HepG2 (cell line): ENCODE measurements at regions not wholly inside any gene's neighbourhood (a gene's known extent, or its start where the extent isn't known, plus 50 kb on each side); places are given as distances from the start of the nearest gene placed in this dataset.

Experiments used
- BORCS8-MEF2B ChIP-seq: sonication (generic); formaldehyde crosslinking; IDR thresholded peaks from 2 replicates; pipeline ENCODE4 v1.8.0; 2022; ENCODE audit warnings: mild to moderate bottlenecking, missing genetic modification reagents
- CCAR2 ChIP-seq: fragments of 200-400 bp; formaldehyde crosslinking; optimal IDR thresholded peaks from 2 replicates; pipeline ENCODE3; 2018; ENCODE audit warnings: low read depth, mild to moderate bottlenecking, low read length, moderate library complexity
- CHCHD3 ChIP-seq: sonication (generic); formaldehyde crosslinking; IDR thresholded peaks from 2 replicates; pipeline ENCODE4 v1.8.0; 2022; ENCODE audit warnings: mild to moderate bottlenecking, missing genetic modification reagents, moderate library complexity
- DBP ChIP-seq: sonication (generic); formaldehyde crosslinking; IDR thresholded peaks from 2 replicates; pipeline ENCODE4 v1.4.0; 2020; ENCODE audit warnings: missing genetic modification reagents; ENCODE audit errors: not compliant biosample characterization
- HNRNPUL1 ChIP-seq: fragments of 200-400 bp; formaldehyde crosslinking; IDR thresholded peaks from 2 replicates; pipeline ENCODE4 v1.6.1; 2017; ENCODE audit warnings: low read depth, mild to moderate bottlenecking, low read length, moderate library complexity
- MLLT10 ChIP-seq: sonication (generic); formaldehyde crosslinking; IDR thresholded peaks from 2 replicates; pipeline ENCODE4 v1.4.0; 2020; ENCODE audit warnings: missing genetic modification reagents
- NFIB ChIP-seq: sonication (generic); formaldehyde crosslinking; IDR thresholded peaks from 2 replicates; pipeline ENCODE4 v1.9.0; 2021; ENCODE audit warnings: missing genetic modification reagents, mild to moderate bottlenecking, borderline replicate concordance
- POLR2AphosphoS5 ChIP-seq: IDR thresholded peaks from 2 replicates; pipeline ENCODE4 v1.6.1; 2012; ENCODE audit warnings: low read depth, low read length
- PRMT3 ChIP-seq: sonication (generic); formaldehyde crosslinking; IDR thresholded peaks from 2 replicates; pipeline ENCODE4 v1.8.1; 2022; ENCODE audit warnings: low read depth, mild to moderate bottlenecking, moderate library complexity, missing genetic modification reagents, borderline replicate concordance
- RAD51 ChIP-seq: fragments of 450-650 bp; IDR thresholded peaks from 2 replicates; pipeline ENCODE4 v1.6.1; 2016; ENCODE audit warnings: borderline replicate concordance
- REPIN1 ChIP-seq: sonication (generic); formaldehyde crosslinking; IDR thresholded peaks from 2 replicates; pipeline ENCODE4 v1.8.0; 2022; ENCODE audit warnings: missing genetic modification reagents, low read depth, mild to moderate bottlenecking, borderline replicate concordance
- TP53 ChIP-seq: sonication (generic); formaldehyde crosslinking; conservative IDR thresholded peaks from 2 replicates; pipeline ENCODE4 v1.4.0; 2020; ENCODE audit warnings: missing genetic modification reagents
- ZMYM2 ChIP-seq: sonication (generic); formaldehyde crosslinking; IDR thresholded peaks from 2 replicates; pipeline ENCODE4 v1.8.0; 2022; ENCODE audit warnings: mild to moderate bottlenecking, missing genetic modification reagents
- ZNF124 ChIP-seq: sonication (generic); formaldehyde crosslinking; IDR thresholded peaks from 2 replicates; pipeline ENCODE4 v1.4.0; 2020; ENCODE audit warnings: missing genetic modification reagents
- ZNF275 ChIP-seq: sonication (generic); formaldehyde crosslinking; IDR thresholded peaks from 2 replicates; pipeline ENCODE4 v1.8.0; 2022; ENCODE audit warnings: missing genetic modification reagents, mild to moderate bottlenecking, inconsistent platforms, borderline replicate concordance
- ZNF30 ChIP-seq: sonication (generic); formaldehyde crosslinking; IDR thresholded peaks from 2 replicates; pipeline ENCODE4 v1.5.0; 2020; ENCODE audit warnings: mild to moderate bottlenecking, missing genetic modification reagents
- ZNF343 ChIP-seq: sonication (generic); formaldehyde crosslinking; IDR thresholded peaks from 2 replicates; pipeline ENCODE4 v1.4.0; 2020; ENCODE audit warnings: mild to moderate bottlenecking, missing genetic modification reagents
- ZNF382 ChIP-seq: sonication (generic); formaldehyde crosslinking; IDR thresholded peaks from 2 replicates; pipeline ENCODE4 v1.5.0; 2020; ENCODE audit warnings: missing genetic modification reagents, mild to moderate bottlenecking, borderline replicate concordance
- ZNF678 ChIP-seq: sonication (generic); formaldehyde crosslinking; IDR thresholded peaks from 2 replicates; pipeline ENCODE4 v1.4.0; 2020; ENCODE audit warnings: mild to moderate bottlenecking, missing genetic modification reagents
- ZNF709 ChIP-seq: sonication (generic); formaldehyde crosslinking; IDR thresholded peaks from 2 replicates; pipeline ENCODE4 v1.5.0; 2020; ENCODE audit warnings: mild to moderate bottlenecking, missing genetic modification reagents
- ZSCAN21 ChIP-seq: sonication (generic); formaldehyde crosslinking; IDR thresholded peaks from 2 replicates; pipeline ENCODE4 v1.8.0; 2022; ENCODE audit warnings: mild to moderate bottlenecking, missing genetic modification reagents, moderate library complexity, borderline replicate concordance
- TF ChIP-seq, protein P1 (sequence below), 2 experiments: IDR thresholded peaks; 2 replicates each; pipeline ENCODE4 v1.6.1; 2011 to 2012; ENCODE audit warnings: low read length in 2 of 2, borderline replicate concordance in 1 of 2, low read depth in 1 of 2, mild to moderate bottlenecking in 1 of 2, moderate library complexity in 1 of 2
- TF ChIP-seq, protein P2 (sequence below): sonication (generic); formaldehyde crosslinking; IDR thresholded peaks from 2 replicates; pipeline ENCODE4 v1.5.0; 2020; ENCODE audit warnings: missing genetic modification reagents, mild to moderate bottlenecking, borderline replicate concordance

DNA sequence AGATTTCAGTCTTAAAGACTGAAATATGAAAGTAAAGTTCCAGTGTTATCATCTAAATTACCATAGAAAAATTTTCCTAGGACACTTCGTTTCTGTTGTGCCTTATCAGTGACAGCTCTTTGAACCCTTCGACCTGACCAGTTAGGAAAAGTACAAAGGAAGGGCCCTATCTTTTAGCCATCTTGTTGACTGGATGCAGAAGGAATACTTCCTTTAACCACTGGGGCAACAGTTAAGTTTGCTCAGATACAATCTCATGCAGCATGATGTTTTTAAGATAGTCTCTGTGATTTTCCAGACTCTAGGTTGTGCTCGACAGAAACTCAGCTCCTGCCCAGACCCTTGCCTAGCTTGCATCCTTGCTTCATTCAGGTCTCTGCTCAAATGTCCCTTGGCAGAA lies 210.5 kb upstream of the RPS6KA3 start (continued):
- TF ChIP-seq CHCHD3 (CRISPR knock-in tag) (no peak), ZMYM2 (CRISPR knock-in tag) (no peak), ZNF124 (no peak), ZNF709 (no peak), TP53 (CRISPR knock-in tag) (no peak), ZSCAN21 (CRISPR knock-in tag) (no peak), BORCS8-MEF2B (CRISPR knock-in tag) (no peak), ZNF678 (CRISPR knock-in tag) (no peak), NFIB (CRISPR knock-in tag) (no peak), RAD51 (no peak), ZNF382 (CRISPR knock-in tag) (no peak), REPIN1 (no peak), ZNF275 (CRISPR knock-in tag) (no peak), PRMT3 (CRISPR knock-in tag) (no peak), POLR2AphosphoS5 (no peak), HNRNPUL1 (no peak), ZNF30 (no peak), MLLT10 (no peak), CCAR2 (no peak), DBP (no peak), ZNF343 (CRISPR knock-in tag) (no peak)
- TF ChIP-seq, protein P1, sequence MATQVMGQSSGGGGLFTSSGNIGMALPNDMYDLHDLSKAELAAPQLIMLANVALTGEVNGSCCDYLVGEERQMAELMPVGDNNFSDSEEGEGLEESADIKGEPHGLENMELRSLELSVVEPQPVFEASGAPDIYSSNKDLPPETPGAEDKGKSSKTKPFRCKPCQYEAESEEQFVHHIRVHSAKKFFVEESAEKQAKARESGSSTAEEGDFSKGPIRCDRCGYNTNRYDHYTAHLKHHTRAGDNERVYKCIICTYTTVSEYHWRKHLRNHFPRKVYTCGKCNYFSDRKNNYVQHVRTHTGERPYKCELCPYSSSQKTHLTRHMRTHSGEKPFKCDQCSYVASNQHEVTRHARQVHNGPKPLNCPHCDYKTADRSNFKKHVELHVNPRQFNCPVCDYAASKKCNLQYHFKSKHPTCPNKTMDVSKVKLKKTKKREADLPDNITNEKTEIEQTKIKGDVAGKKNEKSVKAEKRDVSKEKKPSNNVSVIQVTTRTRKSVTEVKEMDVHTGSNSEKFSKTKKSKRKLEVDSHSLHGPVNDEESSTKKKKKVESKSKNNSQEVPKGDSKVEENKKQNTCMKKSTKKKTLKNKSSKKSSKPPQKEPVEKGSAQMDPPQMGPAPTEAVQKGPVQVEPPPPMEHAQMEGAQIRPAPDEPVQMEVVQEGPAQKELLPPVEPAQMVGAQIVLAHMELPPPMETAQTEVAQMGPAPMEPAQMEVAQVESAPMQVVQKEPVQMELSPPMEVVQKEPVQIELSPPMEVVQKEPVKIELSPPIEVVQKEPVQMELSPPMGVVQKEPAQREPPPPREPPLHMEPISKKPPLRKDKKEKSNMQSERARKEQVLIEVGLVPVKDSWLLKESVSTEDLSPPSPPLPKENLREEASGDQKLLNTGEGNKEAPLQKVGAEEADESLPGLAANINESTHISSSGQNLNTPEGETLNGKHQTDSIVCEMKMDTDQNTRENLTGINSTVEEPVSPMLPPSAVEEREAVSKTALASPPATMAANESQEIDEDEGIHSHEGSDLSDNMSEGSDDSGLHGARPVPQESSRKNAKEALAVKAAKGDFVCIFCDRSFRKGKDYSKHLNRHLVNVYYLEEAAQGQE (IDR thresholded peaks at IDR 0.05; ENCODE audit: borderline replicate concordance in 1 of 2, low read depth in 1 of 2, low read length in 2 of 2): no peak
- TF ChIP-seq, protein P2, sequence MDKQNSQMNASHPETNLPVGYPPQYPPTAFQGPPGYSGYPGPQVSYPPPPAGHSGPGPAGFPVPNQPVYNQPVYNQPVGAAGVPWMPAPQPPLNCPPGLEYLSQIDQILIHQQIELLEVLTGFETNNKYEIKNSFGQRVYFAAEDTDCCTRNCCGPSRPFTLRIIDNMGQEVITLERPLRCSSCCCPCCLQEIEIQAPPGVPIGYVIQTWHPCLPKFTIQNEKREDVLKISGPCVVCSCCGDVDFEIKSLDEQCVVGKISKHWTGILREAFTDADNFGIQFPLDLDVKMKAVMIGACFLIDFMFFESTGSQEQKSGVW (CRISPR knock-in tag): no peak
